GM12892 (cell line): ENCODE measurements at regions not wholly inside any gene's neighbourhood (a gene's known extent, or its start where the extent isn't known, plus 50 kb on each side); places are given as distances from the start of the nearest gene placed in this dataset.
"Not testable (repeated sequence)": the region's sequence is repeated elsewhere in the genome, so short reads cannot be mapped to it uniquely, and the experiment has no call there.

Experiments used
- DNase-seq: peaks from one replicate; pipeline ENCODE4 v3.0.0; 2011; ENCODE audit not compliant: insufficient read length
- FAIRE-seq: peaks from 2 replicates; lab custom pipeline; 2011; peaks lifted over from hg19 to GRCh38; lab: Jason Lieb, UNC
- POLR2A ChIP-seq: IDR thresholded peaks from 2 replicates; pipeline ENCODE4 v1.6.1; 2011; ENCODE audit warnings: low read depth, low read length, control low read depth
- POLR2AphosphoS5 ChIP-seq: IDR thresholded peaks from 2 replicates; pipeline ENCODE4 v1.6.1; 2011; ENCODE audit warnings: low read depth, low read length, control low read depth
- TAF1 ChIP-seq: IDR thresholded peaks from 2 replicates; pipeline ENCODE4 v1.6.1; 2011; ENCODE audit warnings: low read depth, mild to moderate bottlenecking, control low read depth, low read length, borderline replicate concordance

DNA sequence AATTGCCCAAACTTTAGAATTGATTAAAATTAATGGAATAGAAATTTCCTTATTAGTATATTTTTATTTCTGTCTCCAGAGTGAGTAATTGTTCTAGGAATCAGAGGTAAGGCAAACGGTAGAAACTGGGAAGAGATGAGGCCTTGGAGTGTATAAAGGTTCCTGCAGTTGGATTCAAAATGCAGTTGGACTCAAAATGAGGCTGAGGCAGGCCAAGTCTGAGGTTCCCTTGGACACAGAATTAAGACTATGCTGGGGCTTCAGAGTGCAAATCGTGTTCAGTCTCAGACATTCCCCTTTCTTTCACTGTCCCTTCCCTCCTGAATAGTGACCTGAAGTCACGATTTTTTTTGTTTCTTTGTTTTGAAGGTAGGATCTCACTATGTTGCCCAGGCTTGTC lies 746.9 kb upstream of the NRXN1 start:
- FAIRE-seq = no peak
- DNase-seq = no peak
- TF ChIP-seq TAF1 (no peak), POLR2AphosphoS5 (no peak), POLR2A (no peak)

DNA sequence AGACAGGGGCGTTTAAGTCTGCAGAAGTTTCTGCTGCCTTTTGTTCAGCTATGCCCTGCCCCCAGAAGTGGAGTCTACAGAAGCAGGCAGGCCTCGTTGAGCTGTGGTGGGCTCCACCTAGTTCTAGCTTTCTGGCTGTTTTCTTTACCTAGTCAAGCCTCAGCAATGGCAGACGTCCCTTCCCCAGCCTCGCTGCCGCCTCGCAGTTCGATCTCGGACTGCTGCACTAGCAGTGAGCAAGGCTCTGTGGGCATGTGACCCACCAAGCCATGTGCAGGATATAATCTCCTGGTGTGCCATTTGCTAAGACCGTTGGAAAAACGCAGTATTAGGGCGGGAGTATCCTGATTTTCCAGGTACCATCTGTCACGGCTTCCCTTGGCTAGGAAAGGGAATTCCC lies 742.7 kb upstream of the NRXN1 start:
- DNase-seq = not testable (repeated sequence)

DNA sequence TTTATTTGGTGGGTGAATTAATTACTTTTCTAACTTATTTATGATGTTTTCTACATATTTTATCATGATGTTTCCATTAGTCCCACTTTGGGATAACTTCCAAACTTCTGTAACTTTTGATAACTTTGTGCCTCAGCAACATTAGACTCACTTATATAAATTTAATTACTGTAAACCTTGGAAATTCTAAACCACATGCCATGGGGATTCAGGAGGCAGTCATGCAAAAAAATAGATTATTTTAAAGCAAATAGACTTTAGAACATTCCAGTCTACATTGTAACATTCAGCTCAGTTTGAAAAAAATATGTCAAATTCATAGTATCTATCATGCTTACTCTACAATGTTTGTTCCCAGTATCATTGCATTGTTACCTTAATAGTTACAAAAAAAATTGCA lies 728.5 kb upstream of the NRXN1 start:
- TF ChIP-seq POLR2A (no peak), TAF1 (no peak), POLR2AphosphoS5 (no peak)
- no peak for DNase-seq
- FAIRE-seq = no peak

More for the DNA sequence above, 742.7 kb upstream of the NRXN1 start:
- FAIRE-seq = not testable (repeated sequence)

DNA sequence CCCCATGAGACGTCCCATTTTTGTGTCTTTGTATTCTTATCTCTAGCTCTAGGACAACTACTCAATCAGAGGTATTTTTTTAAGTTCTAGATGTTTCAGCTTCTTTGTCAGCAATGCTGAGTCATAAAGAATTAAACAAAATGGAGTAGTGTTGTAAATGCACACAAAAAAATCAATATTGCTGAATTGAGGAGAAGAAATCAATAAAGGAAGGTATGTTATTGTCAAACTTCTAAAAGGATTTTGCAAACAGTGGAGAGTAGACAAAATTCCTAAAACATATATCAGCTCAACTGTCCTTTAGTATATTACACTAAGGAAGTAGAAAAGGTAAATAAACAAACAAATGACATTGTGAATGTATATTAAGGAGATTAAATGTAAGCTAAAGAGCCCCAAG lies 726.1 kb upstream of the NRXN1 start:
- DNase-seq (no peak), FAIRE-seq (no peak)
- no peak for TF ChIP-seq TAF1
- no peak for TF ChIP-seq POLR2A

DNA sequence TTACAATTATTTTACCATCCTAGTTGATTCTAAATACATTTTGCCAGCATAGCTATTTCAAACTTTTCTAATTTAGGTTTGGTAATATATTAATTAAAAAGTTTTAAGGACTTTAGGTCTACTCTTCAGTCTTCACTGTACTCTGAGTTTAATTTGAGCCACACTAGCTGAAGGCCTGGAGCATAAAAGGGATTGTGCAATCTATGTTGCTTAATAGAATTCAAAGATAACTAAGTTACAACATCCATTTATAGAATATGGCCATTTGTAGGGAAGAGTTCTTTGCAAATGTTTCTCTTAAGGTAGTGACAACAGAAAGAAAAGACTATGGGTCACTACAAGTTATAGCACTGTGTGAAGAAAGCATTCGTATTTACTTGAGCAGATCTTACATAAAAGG lies 702.2 kb upstream of the NRXN1 start:
- DNase-seq = no peak
- TF ChIP-seq POLR2A = no peak
- TF ChIP-seq POLR2AphosphoS5 = no peak
- TF ChIP-seq TAF1 = no peak
- FAIRE-seq = no peak

DNA sequence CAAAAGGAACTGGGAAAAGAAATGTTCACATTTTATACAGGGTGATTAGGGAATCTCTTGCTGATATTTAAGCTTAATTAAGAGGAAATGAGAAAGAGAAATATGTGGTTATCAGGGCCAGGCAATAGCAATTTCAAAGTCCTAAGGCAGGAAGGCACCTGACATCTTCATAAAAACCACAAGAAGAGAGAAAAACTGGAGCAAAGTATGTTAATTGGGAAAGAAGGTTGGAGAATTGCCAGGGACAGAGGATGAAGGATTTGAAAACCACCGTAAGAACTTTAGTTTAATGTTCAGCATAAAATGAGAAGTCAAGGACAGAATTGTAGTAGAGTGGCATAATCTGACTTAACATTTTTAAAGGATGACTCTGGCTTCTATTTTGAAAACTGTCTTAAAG lies 691.8 kb upstream of the NRXN1 start:
- no peak for DNase-seq
- TF ChIP-seq POLR2A = no peak
- no peak for TF ChIP-seq POLR2AphosphoS5
- TF ChIP-seq TAF1 = no peak
- no peak for FAIRE-seq

GRCh38 chr2:51722311-51722710 lies 690.4 kb upstream of the NRXN1 start:
- FAIRE-seq = no peak
- TF ChIP-seq POLR2A = no peak
- no peak for TF ChIP-seq TAF1
- no peak for TF ChIP-seq POLR2AphosphoS5

DNA sequence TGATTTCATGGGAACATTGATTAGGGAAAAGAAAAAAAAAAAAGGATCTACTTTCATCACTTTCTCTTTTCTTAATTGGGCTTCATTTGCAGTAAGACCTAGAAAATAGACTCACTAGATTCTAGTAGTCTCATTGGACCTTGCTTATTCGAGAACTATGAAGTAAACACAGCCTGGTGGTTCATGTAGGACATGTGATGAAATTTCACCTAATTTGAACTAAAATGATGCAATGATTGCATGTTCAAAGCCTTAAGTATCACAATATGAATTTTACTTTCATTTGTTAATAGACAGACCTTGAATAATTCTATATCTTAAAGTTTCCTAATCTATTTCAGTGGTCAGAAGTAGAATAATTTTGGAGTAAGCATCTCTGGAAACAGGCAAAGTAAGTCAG lies 688.9 kb upstream of the NRXN1 start:
- no peak for TF ChIP-seq POLR2AphosphoS5
- no peak for TF ChIP-seq TAF1
- no peak for TF ChIP-seq POLR2A
- FAIRE-seq = no peak
- DNase-seq = no peak

More at GRCh38 chr2:51722311-51722710, 690.4 kb upstream of the NRXN1 start:
- no peak for DNase-seq

GRCh38 chr2:51718881-51719280 lies 686.9 kb upstream of the NRXN1 start:
- no peak for FAIRE-seq
- TF ChIP-seq POLR2A = no peak
- TF ChIP-seq TAF1 = no peak
- TF ChIP-seq POLR2AphosphoS5 = no peak
- no peak for DNase-seq

DNA sequence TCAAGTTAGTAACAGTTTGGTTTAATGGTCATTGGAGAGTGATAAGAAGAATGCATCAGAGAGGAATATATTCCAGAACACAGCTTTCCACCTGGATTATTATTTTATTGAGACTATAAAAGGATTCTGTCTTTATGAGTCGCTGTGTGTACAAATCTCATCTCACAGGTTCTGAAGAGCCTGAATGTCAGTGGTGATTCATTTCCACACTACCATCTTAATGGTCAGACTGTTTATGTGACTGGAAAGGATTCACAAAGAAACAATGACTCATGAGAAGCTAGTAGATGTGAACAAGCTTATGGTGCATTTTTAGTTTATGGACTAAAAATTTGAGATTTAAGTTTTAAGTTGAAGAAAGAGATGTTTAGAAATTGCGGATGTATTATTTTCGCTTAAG lies 685.4 kb upstream of the NRXN1 start:
- TF ChIP-seq POLR2AphosphoS5 (no peak), TAF1 (no peak), POLR2A (no peak)
- DNase-seq (no peak), FAIRE-seq (no peak)

- TF ChIP-seq POLR2A (no peak), POLR2AphosphoS5 (no peak), TAF1 (no peak)
- DNase-seq (no peak), FAIRE-seq (no peak)
Measured at GRCh38 chr2:51711766-51712165, 679.8 kb upstream of the NRXN1 start.

GRCh38 chr2:51710222-51710621 lies 678.3 kb upstream of the NRXN1 start:
- FAIRE-seq = no peak
- DNase-seq = no peak
- TF ChIP-seq TAF1 (no peak), POLR2AphosphoS5 (no peak), POLR2A (no peak)

DNA sequence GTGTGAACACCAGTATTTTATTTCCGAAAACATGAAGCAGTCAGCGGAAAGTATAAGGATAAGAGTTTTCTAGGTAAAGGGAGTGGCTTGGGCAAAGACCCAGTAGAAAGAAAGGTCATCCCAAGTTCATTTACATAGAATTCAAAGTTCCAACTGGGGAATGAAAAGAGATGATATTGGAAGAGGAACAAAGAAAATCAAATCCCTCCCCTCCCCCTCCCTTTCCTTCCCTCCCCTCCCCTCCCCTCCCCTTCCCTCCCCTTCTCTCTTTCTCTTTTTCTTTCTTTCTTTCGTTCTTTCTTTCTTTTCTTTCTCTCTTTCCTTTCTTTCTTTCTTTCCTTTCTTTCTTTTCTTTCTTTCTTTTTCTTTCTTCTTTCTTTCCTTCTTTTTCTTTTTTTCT lies 675.7 kb upstream of the NRXN1 start:
- FAIRE-seq (no peak), DNase-seq (no peak)
- TF ChIP-seq POLR2AphosphoS5 (no peak), TAF1 (no peak), POLR2A (no peak)
